SK-N-SH (cell line): ENCODE measurements at regions not wholly inside any gene's neighbourhood (a gene's known extent, or its start where the extent isn't known, plus 50 kb on each side); places are given as distances from the start of the nearest gene placed in this dataset.

Experiments
- CTCF ChIA-PET: fragments of 300-600, 350-600 bp; formaldehyde crosslinking; extraction: SDS; loops from one replicate; lab custom pipeline; 2021; lab: Yijun Ruan, JAX
- POLR2A ChIA-PET: fragments of 350-600 bp; sonication (Branson Sonifier 250); formaldehyde crosslinking; extraction: SDS; loops from one replicate; lab custom pipeline; 2020; ENCODE audit warnings: antibody characterized with exemption, inconsistent platforms; lab: Yijun Ruan, JAX
- DNase-seq: peaks from one replicate; pipeline ENCODE4 v3.0.0; 2012
- H2AFZ ChIP-seq: fragments of 200-600 bp; sonication (generic); 2 replicates; pipeline ENCODE4 v1.8.1; 2016; ENCODE audit warnings: antibody characterized with exemption, mild to moderate bottlenecking, low read depth
- H3F3A ChIP-seq: fragments of 200-600 bp; sonication (generic); replicated peaks from 2 replicates; pipeline ENCODE3; 2016; ENCODE audit warnings: antibody characterized with exemption, mild to moderate bottlenecking; ENCODE audit not compliant: insufficient read depth
- H3K27ac ChIP-seq, 2 experiments: fragments of 200-500 bp in 1 of 2; fragments of 200-600 bp in 1 of 2; sonication (Bioruptor generic) in 1 of 2; sonication (generic), shearing (Covaris generic) in 1 of 2; 2 replicates each; pipeline versions ENCODE4 v1.5.1 to v1.6.1; 2014 to 2016; ENCODE audit warnings: low read depth in 2 of 2, inconsistent platforms in 1 of 2, low read length in 1 of 2, mild to moderate bottlenecking in 1 of 2, mixed read lengths in 1 of 2
- H3K27me3 ChIP-seq: fragments of 200-600 bp; sonication (generic), shearing (Covaris generic); 2 replicates; pipeline ENCODE4 v1.6.1; 2016; ENCODE audit warnings: mixed run types; ENCODE audit not compliant: insufficient read depth
- H3K36me3 ChIP-seq, 2 experiments: fragments of 200-500 bp in 1 of 2; fragments of 200-600 bp in 1 of 2; sonication (Bioruptor generic) in 1 of 2; sonication (generic) in 1 of 2; replicated peaks in 1 of 2; 2 replicates each; pipeline versions ENCODE3 to v1.5.1; 2014 to 2016; ENCODE audit warnings: low read length in 1 of 2, mild to moderate bottlenecking in 1 of 2; ENCODE audit not compliant: insufficient read depth in 2 of 2, control insufficient read depth in 1 of 2
- H3K4me1 ChIP-seq, 2 experiments: fragments of 200-500 bp in 1 of 2; fragments of 200-600 bp in 1 of 2; sonication (Bioruptor generic) in 1 of 2; sonication (generic), shearing (Covaris generic) in 1 of 2; 2 replicates each; pipeline versions ENCODE4 v1.5.1 to v1.6.1; 2014 to 2016; ENCODE audit warnings: low read depth in 1 of 2, low read length in 1 of 2, mixed run types in 1 of 2; ENCODE audit not compliant: insufficient read depth in 2 of 2, control insufficient read depth in 1 of 2
- H3K4me2 ChIP-seq: fragments of 200-600 bp; sonication (generic), shearing (Covaris generic); 2 replicates; pipeline ENCODE4 v1.6.1; 2017; ENCODE audit warnings: mixed run types
- H3K4me3 ChIP-seq, 2 experiments: fragments of 200-500 bp in 1 of 2; fragments of 200-600 bp in 1 of 2; sonication (Bioruptor generic) in 1 of 2; sonication (generic), shearing (Covaris generic) in 1 of 2; 2 replicates each; pipeline versions ENCODE4 v1.5.1 to v1.8.1; 2014 to 2016; ENCODE audit warnings: low read depth in 2 of 2, inconsistent platforms in 1 of 2, low read length in 1 of 2, mild to moderate bottlenecking in 1 of 2, mixed read lengths in 1 of 2, moderate library complexity in 1 of 2
- H3K79me2 ChIP-seq: fragments of 200-600 bp; sonication (generic); 2 replicates; pipeline ENCODE4 v1.8.1; 2017; ENCODE audit warnings: mild to moderate bottlenecking; ENCODE audit not compliant: insufficient read depth
- H3K9ac ChIP-seq: fragments of 200-600 bp; sonication (generic); 2 replicates; pipeline ENCODE4 v1.6.1; 2017; ENCODE audit warnings: mixed run types
- H3K9me2 ChIP-seq: fragments of 200-600 bp; sonication (generic); 2 replicates; pipeline ENCODE4 v1.6.1; 2017; ENCODE audit warnings: mixed run types
- H3K9me3 ChIP-seq: fragments of 200-600 bp; sonication (generic); 2 replicates; pipeline ENCODE4 v1.6.1; 2017; ENCODE audit warnings: mixed run types, mild to moderate bottlenecking, moderate library complexity
- H4K20me1 ChIP-seq: fragments of 200-600 bp; sonication (generic); 2 replicates; pipeline ENCODE4 v1.6.1; 2017; ENCODE audit warnings: mild to moderate bottlenecking, mixed run types; ENCODE audit not compliant: insufficient read depth
- ELF1 ChIP-seq: IDR thresholded peaks from 2 replicates; pipeline ENCODE4 v1.4.0; 2012
- EP300 ChIP-seq, 2 experiments: IDR thresholded peaks; 2 replicates each; pipeline versions ENCODE4 v1.4.0 to v1.6.1; 2012; ENCODE audit warnings: borderline replicate concordance in 1 of 2, low read depth in 1 of 2, low read length in 1 of 2
- EZH2phosphoT487 ChIP-seq: fragments of 200-600 bp; sonication (generic); IDR thresholded peaks from 2 replicates; pipeline ENCODE4 v1.6.1; 2017; ENCODE audit warnings: low read depth, mixed run types, mild to moderate bottlenecking, antibody characterized with exemption, moderate library complexity, borderline replicate concordance
- FOSL2 ChIP-seq: IDR thresholded peaks from 2 replicates; pipeline ENCODE4 v1.4.0; 2012; ENCODE audit warnings: low read depth, mild to moderate bottlenecking, moderate library complexity, borderline replicate concordance
- FOXJ3 ChIP-seq: sonication (generic); formaldehyde crosslinking; IDR thresholded peaks from 2 replicates; pipeline ENCODE4 v1.5.1; 2020; ENCODE audit warnings: mild to moderate bottlenecking, missing genetic modification reagents
- FOXM1 ChIP-seq: IDR thresholded peaks from 2 replicates; pipeline ENCODE4 v1.4.0; 2012; ENCODE audit warnings: low read depth, mild to moderate bottlenecking
- GABPA ChIP-seq: IDR thresholded peaks from 2 replicates; pipeline ENCODE4 v1.4.0; 2012; ENCODE audit warnings: low read depth, mild to moderate bottlenecking
- MEF2A ChIP-seq: IDR thresholded peaks from 2 replicates; pipeline ENCODE4 v1.4.0; 2012; ENCODE audit warnings: low read depth, borderline replicate concordance
- POLR2AphosphoS5 ChIP-seq: IDR thresholded peaks from 2 replicates; pipeline ENCODE4 v1.6.1; 2012; ENCODE audit warnings: low read depth, low read length
- RCOR1 ChIP-seq: fragments of 150-350 bp; IDR thresholded peaks from 2 replicates; pipeline ENCODE4 v1.6.1; 2017; ENCODE audit warnings: antibody characterized with exemption, low read length
- RFX5 ChIP-seq: IDR thresholded peaks from 2 replicates; pipeline ENCODE4 v1.6.1; 2012; ENCODE audit warnings: mild to moderate bottlenecking, improper control_type of control experiment, low read length
- SMC3 ChIP-seq: IDR thresholded peaks from 2 replicates; pipeline ENCODE4 v1.6.1; 2012; ENCODE audit warnings: low read depth, low read length, improper control_type of control experiment
- TAF1 ChIP-seq: IDR thresholded peaks from 2 replicates; pipeline ENCODE4 v1.6.1; 2012; ENCODE audit warnings: low read depth, mild to moderate bottlenecking, low read length, moderate library complexity, borderline replicate concordance
- YY1 ChIP-seq: IDR thresholded peaks from 2 replicates; pipeline ENCODE4 v1.4.0; 2012; ENCODE audit warnings: low read depth, mild to moderate bottlenecking
- WGBS: methylation state at CpG from one replicate; pipeline ENCODE4 v1.1.6; 2017; ENCODE audit warnings: low lambda C conversion rate; 5-methylcytosine and 5-hydroxymethylcytosine counted together
- TF ChIP-seq, protein P1 (sequence below): fragments of 200-600 bp; sonication (generic); IDR thresholded peaks from 2 replicates; pipeline ENCODE4 v1.6.1; 2017; ENCODE audit warnings: antibody characterized with exemption, mild to moderate bottlenecking, moderate library complexity
- TF ChIP-seq, protein P2 (sequence below): IDR thresholded peaks from 2 replicates; pipeline ENCODE4; 2012
- TF ChIP-seq, protein P3 (sequence below): fragments of 150-350 bp; IDR thresholded peaks from 2 replicates; pipeline ENCODE4 v1.6.1; 2017; ENCODE audit warnings: antibody characterized with exemption, low read length, low read depth, borderline replicate concordance
- TF ChIP-seq, protein P4 (sequence below): IDR thresholded peaks from 2 replicates; pipeline ENCODE4 v1.4.0; 2012; ENCODE audit warnings: low read depth, borderline replicate concordance

GRCh38 chr18:65287652-65288051 lies 463.2 kb upstream of the CDH7 start:
- no peak overlapping the region for H3K4me3 ChIP-seq
- no peak overlapping the region for H3K27ac ChIP-seq
- DNase-seq, result no peak
- POLR2A ChIA-PET, result no interaction called here
- no peak for TF ChIP-seq ELF1
- no peak for TF ChIP-seq FOXJ3 (CRISPR knock-in tag)
- TF ChIP-seq FOSL2, result no peak
- TF ChIP-seq, protein P1, sequence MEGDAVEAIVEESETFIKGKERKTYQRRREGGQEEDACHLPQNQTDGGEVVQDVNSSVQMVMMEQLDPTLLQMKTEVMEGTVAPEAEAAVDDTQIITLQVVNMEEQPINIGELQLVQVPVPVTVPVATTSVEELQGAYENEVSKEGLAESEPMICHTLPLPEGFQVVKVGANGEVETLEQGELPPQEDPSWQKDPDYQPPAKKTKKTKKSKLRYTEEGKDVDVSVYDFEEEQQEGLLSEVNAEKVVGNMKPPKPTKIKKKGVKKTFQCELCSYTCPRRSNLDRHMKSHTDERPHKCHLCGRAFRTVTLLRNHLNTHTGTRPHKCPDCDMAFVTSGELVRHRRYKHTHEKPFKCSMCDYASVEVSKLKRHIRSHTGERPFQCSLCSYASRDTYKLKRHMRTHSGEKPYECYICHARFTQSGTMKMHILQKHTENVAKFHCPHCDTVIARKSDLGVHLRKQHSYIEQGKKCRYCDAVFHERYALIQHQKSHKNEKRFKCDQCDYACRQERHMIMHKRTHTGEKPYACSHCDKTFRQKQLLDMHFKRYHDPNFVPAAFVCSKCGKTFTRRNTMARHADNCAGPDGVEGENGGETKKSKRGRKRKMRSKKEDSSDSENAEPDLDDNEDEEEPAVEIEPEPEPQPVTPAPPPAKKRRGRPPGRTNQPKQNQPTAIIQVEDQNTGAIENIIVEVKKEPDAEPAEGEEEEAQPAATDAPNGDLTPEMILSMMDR, result no peak
- TF ChIP-seq, protein P2, sequence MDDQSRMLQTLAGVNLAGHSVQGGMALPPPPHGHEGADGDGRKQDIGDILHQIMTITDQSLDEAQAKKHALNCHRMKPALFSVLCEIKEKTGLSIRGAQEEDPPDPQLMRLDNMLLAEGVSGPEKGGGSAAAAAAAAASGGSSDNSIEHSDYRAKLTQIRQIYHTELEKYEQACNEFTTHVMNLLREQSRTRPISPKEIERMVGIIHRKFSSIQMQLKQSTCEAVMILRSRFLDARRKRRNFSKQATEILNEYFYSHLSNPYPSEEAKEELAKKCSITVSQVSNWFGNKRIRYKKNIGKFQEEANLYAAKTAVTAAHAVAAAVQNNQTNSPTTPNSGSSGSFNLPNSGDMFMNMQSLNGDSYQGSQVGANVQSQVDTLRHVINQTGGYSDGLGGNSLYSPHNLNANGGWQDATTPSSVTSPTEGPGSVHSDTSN, result no peak
- no peak for TF ChIP-seq EP300 (IDR thresholded peaks at IDR 0.05; ENCODE audit: borderline replicate concordance in 1 of 2, low read depth in 1 of 2, low read length in 1 of 2)
- TF ChIP-seq SMC3, result no peak
- TF ChIP-seq YY1, result no peak
- no peak for TF ChIP-seq MEF2A
- no peak for TF ChIP-seq EZH2phosphoT487
- TF ChIP-seq, protein P3, sequence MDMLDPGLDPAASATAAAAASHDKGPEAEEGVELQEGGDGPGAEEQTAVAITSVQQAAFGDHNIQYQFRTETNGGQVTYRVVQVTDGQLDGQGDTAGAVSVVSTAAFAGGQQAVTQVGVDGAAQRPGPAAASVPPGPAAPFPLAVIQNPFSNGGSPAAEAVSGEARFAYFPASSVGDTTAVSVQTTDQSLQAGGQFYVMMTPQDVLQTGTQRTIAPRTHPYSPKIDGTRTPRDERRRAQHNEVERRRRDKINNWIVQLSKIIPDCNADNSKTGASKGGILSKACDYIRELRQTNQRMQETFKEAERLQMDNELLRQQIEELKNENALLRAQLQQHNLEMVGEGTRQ, result no peak
- TF ChIP-seq, protein P4, sequence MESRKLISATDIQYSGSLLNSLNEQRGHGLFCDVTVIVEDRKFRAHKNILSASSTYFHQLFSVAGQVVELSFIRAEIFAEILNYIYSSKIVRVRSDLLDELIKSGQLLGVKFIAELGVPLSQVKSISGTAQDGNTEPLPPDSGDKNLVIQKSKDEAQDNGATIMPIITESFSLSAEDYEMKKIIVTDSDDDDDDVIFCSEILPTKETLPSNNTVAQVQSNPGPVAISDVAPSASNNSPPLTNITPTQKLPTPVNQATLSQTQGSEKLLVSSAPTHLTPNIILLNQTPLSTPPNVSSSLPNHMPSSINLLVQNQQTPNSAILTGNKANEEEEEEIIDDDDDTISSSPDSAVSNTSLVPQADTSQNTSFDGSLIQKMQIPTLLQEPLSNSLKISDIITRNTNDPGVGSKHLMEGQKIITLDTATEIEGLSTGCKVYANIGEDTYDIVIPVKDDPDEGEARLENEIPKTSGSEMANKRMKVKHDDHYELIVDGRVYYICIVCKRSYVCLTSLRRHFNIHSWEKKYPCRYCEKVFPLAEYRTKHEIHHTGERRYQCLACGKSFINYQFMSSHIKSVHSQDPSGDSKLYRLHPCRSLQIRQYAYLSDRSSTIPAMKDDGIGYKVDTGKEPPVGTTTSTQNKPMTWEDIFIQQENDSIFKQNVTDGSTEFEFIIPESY, result no peak
- no peaks in the 10 kb centered on the region for H3K36me3 ChIP-seq
- CTCF ChIA-PET, result no interaction called here
- H3K27me3 ChIP-seq, result no peaks in the 10 kb centered on the region
- no peaks in the 10 kb centered on the region for H3K9me2 ChIP-seq
- no peak overlapping the region for H3K4me2 ChIP-seq
- H3K79me2 ChIP-seq, result no peaks in the 10 kb centered on the region
- no peak overlapping the region for H3K9ac ChIP-seq
- no peaks in the 10 kb centered on the region for H3F3A ChIP-seq
- H3K4me1 ChIP-seq, result no peaks in the 10 kb centered on the region
- 73% methylated on average over 2 of the region's 2 CpGs for WGBS
- H2AFZ ChIP-seq, result no peak overlapping the region
- H3K9me3 ChIP-seq, result no peaks in the 10 kb centered on the region
- H4K20me1 ChIP-seq, result no peaks in the 10 kb centered on the region

GRCh38 chr18:65282096-65282495 lies 468.7 kb upstream of the CDH7 start:
- H4K20me1 ChIP-seq, result no peaks in the 10 kb centered on the region
- CTCF ChIA-PET, result no interaction called here
- H3K4me3 ChIP-seq, result no peak overlapping the region
- H3F3A ChIP-seq, result no peaks in the 10 kb centered on the region
- H2AFZ ChIP-seq, result no peak overlapping the region
- H3K27me3 ChIP-seq, result no peaks in the 10 kb centered on the region
- no peak overlapping the region for H3K9ac ChIP-seq
- H3K4me1 ChIP-seq, result no peaks in the 10 kb centered on the region
- H3K9me3 ChIP-seq, result no peaks in the 10 kb centered on the region
- POLR2A ChIA-PET, result no interaction called here
- H3K27ac ChIP-seq, result no peak overlapping the region
- no peak overlapping the region for H3K4me2 ChIP-seq
- no peaks in the 10 kb centered on the region for H3K36me3 ChIP-seq
- DNase-seq, result no peak
- no peaks in the 10 kb centered on the region for H3K9me2 ChIP-seq
- WGBS, result 15% methylated on average over 1 of the region's 1 CpG
- no peaks in the 10 kb centered on the region for H3K79me2 ChIP-seq
- TF ChIP-seq RFX5 (no peak), POLR2AphosphoS5 (no peak), TAF1 (no peak), RCOR1 (no peak), GABPA (no peak), MEF2A (no peak), FOXM1 (no peak)
- TF ChIP-seq, protein P1, result no peak
